ENCODE measurements at regions not wholly inside any gene's neighbourhood (a gene's known extent, or its start where the extent isn't known, plus 50 kb on each side); places are given as distances from the start of the nearest gene placed in this dataset.
"Not testable (repeated sequence)": the region's sequence is repeated elsewhere in the genome, so short reads cannot be mapped to it uniquely, and the experiment has no call there.

DNA sequence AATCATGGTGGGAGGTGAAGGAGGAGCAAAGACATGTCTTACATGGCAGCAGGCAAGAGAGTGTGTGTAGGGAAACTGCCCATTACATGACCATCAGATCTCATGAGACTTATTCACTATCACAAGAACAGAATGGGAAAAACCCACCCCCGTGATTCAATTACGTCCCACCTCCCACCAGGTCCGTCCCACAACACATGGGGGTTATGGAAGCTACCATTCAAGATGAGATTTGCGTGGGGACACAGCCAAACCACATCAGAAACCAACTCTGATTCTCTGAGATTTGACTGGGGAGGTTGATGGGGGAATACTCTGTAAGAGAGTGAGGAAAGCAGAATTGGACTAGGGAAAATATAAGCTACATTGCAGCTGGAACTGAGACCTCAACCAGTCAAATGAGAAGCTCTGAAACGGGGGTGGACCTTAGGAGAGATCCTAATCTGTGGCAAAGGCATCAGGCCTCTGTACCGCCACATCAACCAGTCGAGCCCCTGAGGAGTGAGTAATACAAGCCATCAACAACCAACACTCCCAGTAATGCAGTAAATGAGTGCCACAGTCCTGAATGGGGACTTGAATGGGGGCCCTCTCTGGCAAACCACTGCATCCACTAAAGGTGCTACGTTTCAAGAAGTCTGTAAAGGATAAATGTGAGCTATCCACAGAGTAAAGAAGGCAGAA is 207.9 kb upstream of the GADL1 start:
- no peak for DNase-seq

DNA sequence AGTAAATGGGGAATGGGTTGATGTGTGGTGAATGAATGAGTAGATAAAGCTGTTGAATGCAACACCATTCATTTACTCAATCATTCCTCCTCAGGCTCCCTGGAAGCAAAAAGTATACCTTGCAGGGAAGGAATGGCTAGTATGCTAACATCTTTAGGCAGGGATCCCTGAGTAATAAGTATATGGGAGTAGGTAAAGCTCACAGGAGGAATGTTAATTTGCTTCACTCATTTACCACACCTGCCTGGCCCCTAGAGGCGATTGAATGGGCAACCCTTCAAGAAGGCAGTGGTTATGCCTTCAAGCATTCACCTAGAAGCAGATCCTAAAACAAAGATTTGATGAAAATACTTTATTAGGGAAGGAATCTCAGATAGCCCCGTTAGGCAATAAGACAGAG is 208.7 kb upstream of the GADL1 start:
- no peak for DNase-seq

DNA sequence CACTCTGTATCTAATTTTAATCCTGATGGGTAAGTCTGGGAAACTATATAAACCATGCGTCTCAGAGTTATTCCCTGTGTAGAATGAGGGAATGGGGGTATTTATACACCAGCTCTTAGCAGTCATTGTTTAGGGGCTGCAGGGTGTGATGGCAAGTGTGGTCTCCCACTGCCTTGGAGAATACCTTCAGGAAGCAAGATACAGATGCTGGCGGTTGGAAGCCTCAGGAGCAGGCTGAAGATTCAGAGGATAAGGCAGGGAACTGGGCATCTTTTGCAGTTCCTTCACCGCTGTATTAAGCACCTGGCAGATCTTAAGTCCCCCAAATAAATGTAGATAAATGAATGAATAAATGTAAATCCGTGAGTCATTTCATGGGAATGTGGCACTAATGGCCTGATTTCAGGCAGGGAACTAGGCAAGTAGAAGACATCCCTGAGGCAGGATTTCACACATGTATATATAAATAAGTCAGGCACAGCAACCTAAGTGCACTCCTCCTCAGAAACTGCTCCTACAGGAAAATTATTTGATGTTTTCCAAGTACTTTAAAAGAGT is 209.2 kb upstream of the GADL1 start:
- DNase-seq: no peak

DNA sequence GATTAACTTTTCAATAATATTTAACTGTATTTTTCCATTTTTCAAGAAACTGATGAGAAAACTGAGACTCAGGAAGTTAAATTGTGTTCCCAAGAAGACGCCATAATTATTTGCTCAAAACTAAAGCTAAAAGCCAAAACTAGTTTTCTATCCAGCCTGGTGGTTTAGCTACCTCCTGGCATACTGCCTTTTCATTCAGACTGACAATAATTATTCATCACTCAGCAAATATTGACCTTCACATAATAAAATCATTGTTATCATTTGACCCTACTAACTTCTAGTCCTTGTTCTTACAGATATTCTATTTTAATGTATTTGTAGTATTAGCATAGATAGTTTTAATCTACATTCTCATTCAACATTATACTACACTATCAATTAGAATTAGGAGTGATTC is 210.6 kb upstream of the GADL1 start:
- no peak for DNase-seq

DNA sequence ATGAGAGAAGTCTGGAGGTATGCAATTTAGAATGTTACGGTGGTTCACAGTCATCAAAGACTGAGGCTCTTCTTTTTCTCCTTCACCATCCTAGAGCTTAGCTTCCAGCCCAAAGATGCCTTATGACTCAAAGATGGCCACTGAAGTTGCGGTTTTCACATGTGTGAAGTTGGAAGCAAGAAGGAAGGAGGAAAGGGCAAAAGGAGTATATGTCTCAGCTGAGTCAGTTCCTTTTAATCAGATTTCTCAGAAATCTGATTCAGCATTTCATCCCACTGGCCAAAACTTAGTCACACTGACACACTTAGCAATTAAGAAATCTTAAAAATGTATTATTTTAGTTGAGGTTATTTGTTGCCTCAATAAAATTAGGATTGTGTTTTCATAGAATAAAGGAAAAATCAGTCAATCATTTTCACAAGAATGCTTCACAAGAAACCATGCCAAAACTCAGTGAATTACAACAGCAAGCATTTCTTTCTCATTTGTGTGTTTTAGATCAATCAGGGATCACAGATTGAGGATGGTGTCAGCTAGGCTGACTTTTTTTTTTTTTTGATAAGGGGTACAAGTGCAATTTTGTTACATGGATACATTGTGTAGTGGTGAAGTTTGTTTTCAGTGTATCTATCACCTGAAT is 211.1 kb upstream of the GADL1 start:
- DNase-seq: no peak

DNA sequence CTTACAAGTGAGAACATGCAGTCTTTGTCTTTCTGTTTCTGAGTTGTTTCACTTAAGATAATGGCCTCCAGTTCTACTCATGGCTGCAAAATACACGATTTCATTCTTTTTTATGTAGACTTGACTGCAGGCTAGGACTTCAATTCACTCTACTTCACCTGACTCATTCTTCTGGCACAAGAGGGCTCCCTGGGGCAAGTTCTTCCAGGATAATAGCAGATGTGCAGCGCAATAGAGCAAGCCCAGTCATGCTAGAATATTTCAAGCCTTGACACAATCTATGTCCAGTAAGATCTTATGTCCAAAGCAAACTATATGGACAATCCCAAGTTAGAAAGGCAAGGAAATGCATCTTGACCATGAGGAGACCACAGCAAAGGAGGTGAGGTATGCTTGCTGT is 211.7 kb upstream of the GADL1 start:
- no peak for DNase-seq

DNA sequence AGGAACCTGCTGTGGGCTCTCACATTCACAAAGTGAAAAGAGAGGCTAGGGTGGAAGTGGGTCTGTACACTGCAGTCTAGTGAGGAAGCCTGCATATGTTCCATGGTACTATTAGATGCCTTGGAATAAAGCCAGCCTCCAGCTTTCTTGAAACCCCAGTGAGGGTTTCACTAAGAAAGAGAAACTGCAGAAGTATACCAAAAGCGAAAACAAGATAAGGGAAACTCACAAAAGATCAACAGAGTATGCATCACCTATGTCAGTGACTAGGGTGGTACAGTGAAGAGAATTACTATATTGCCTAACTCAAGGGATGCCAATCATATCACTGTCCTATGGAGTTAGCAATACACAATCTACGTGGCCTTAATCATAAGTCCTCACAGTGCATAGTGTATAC is 212.5 kb upstream of the GADL1 start:
- no peak for DNase-seq

DNA sequence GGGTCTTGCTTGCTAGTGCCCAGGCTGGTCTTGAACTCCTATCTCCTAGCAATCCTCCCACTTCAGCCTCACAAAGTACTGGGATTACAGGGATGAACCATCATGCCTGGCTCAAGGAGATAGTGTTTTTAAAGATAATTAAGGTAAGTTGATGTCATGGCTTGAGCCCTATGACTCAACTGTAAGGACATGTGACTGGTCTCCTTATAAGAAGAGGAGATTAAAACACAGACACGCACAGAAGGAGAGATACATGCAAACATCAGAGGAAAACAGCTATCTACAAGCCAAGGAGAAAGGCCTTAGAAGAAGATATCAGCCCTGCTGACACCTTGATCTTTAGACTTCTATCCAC is 220.4 kb upstream of the GADL1 start:
- DNase-seq: no peak

DNA sequence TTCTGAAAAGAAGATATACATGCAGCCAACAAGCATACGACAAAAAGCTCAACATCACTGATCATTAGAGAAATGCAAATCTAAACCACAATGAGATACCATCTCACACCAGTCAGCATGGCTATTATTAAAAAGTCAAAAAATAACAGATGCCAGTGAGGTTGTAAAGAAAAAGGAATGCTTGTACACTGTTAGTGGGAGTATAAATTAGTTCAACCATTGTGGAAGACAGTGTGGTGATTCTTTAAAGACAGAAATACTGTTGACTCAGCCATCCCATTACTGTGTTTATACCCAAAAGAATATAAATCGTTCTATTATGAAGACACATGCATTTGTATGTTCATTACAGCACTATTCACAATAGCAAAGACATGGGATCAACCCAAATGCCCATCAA is 221.1 kb upstream of the GADL1 start:
- DNase-seq: not testable (repeated sequence)

DNA sequence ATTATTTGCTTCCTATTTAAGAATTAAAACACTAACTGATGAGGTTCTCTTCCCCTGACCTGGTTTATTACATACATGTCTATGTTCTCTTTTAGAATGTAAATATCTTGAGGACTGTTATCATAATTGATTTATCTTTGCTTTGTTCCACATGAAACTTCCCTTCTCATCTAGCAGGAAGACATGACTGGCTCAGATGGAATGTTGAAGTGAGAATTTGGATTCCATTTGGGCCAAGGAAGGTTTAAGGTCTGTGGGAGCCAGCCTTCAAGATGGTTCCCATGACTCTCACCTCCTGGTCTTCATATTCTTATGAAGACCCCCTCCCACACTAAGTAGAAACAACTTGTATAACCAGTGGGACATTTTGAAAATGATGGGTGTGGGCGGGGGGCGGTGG is 222.2 kb upstream of the GADL1 start:
- no peak for DNase-seq

DNA sequence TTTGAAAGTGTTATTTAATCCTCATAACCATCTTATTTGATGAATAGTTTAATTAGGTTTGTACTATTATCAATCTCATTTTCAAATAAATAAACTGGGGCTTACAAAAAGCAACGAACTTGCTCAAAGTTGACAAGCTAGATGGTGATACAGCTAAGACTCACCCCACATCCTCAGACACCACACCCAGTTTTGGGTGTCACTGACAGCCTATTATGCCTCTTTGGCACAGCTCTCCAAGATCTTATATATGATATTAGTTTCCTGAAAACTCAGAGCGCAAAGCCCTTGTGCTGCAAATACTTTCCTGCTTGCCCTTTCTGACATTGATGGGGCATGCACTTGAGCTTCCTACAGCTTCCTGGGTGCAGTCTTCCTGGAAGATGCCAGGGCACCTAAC is 223.4 kb upstream of the GADL1 start:
- no peak for DNase-seq

DNA sequence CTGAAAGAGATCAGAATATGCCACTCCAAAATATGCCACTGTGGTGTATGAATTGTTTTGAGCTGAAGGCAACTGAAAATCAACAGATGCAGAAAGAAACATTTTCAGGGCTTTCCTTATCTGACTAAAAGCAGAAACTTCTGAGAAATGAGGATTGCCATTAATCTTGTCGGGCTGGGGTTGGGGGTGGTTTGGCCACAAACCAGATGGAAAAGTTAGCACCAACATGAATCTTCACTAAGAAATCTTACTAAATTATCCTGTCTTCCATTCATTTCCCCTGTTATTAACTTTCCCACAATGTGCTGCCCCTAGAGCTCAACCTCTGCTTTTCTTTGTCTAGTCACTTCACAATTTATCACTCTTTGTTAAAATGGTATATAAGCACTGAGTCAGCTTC is 229.9 kb upstream of the GADL1 start:
- DNase-seq: no peak

DNA sequence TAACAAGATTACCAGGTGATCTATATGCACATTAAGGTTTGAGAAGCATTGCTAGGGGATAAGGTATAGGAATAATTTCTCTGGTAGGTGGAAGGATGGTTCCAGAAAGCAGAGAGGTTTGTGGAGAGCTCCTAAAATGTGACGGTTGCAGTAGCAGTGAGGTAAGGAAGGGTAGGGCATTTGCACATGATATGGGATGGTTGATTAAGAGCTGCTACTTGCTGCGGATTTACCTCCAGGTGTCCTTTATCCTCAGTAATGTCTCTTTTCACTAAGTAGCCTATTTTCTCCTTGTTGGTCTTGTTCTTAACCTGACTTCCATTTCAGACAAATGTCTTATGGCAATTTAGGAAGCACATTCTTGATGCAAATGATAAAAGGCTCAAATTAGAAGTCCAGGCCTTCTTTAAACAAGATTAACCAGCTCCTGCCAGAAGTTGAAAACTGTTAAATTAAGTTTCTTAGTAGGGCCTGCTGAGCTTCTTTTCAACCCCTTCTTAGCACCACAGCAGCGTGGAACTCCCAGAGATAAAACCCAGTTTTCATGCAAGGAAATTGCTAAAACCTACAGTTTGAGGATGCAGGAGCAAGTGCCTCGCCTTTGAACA is 231.1 kb upstream of the GADL1 start:
- no peak for DNase-seq

DNA sequence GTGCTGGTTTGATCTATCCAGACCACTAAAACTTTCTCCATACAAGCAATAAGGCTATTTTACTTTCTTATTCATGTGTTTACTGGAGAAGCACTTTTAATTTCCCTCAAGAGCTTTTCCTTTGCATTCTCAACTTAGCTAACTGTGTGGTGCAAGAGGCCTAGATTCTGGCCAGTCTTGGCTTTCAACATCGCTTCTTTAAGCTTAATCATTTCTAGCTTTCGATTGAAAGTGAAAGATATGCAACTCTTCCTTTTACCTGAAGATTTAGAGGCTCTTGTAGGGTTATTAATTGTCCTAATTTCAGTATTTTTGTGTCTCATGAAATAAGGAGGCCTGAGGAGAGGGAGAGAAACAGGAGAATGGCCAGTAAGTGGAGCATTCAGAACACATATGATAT is 234.8 kb upstream of the GADL1 start:
- no peak for DNase-seq

DNA sequence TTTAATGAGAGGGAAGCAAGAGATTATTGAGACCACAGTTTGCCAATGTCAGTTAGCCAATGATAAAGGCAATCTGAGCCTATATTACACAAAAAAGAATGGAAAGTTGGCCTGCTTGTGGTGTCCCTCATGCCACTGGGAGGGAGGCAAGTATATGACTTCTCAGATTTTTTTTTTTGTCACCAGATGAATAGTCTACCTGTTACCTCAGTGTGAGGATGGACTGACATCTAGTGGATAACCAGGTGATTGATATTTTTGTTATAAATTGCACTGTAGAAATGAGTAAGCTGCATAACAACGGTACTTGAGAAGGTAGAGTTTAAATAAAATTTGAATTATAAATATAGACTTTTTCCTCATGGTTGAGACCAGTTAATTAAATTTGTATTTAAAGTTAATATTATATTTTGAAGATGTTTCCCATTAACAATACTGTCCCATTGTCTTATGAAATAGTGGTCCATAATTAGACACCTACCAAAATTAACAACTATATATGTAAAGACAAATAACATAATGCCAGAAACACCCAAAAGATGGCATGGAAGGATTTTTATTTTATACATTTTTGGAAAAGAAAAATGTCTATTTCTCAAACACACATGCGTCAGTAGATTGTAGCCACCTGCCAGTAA is 237.8 kb upstream of the GADL1 start:
- no peak for DNase-seq

DNA sequence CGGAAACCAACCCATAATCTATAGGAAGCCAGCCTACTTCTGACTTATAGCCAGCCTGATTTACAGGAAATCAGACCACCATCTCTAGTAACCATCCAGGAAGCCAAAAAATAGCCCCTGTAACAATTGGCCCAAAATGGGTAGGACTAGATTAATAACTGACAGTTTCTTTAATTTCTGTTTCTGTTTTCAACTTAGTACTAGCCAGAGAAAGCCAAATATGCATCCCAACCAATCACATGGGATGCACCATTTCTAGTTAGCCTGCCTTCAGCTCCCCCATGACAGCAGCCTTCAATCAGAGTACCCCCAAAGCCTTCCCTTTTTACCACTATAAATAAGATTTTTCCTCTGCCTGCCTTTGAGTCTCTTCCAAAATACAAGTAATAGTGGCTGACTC is 239.1 kb upstream of the GADL1 start:
- no peak for DNase-seq

DNA sequence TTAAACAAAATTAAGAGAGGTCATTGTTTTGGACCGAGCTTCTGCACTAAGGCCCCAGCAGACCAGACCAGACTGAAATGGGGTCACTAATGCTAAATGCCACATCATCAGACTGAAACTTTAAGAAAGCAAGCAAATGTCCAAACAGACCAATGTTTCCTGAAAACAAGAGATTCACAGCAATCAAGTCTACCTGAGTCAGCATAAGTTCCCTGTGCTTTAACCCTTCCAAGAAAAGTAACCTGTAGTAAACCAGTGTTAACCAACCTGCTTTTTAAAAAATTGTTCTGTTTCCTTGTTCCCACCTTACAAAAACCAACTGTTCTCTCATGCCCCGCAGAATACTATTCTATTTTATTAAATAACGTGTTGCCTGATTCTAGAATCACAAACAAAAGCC is 241.1 kb upstream of the GADL1 start:
- DNase-seq: no peak

DNA sequence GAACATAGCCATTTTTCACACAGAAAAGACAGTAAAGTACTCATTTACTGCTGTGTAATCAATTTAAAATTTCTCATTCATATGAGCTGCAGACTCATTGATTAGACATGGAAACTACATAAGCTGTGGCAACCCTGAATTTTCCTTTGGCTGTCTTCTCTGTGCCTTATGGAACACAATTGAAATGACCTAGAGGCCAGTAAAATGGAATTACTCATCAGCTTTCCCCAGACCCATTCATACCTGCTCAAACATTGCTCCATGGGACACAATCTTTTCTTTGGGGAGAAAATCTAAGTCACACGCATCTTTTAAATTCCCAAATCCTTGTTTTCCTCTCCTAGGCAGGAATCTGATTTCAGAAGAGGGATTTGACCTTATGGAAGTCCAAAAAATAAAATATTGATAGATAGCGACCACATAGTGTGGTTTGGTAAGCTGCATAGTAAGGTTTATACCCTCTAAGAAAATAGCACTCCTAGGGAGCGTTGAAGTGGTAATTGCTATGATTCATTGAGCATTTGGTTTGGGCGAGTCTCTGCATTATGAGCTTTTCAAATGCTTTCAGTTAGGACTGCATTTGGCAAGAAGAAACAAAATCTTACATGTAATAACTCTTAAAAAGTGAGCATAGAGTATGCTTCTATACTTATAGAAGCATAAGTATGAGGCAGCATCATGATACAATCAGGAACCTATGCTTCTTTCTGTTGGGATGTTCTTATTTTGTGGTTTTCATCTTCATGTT is 243.4 kb upstream of the GADL1 start:
- no peak for DNase-seq

DNA sequence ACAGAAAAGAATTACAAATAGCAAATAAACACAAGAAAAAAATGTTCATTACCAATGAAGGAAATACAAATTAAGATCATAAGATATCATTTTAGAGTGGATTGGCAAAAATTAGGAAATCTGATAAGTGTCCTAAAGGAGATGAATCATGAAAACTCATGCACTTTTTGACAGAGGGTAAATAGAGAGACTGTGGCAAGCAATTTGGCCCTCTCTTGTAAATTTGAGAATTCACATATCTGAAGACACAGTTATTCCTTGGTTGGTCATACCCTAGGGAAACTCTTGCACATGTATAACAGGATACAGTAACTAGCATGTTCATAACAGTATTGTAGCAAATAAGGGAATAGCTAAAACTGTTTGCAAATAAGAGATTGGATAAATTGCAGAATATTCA is 246.0 kb upstream of the GADL1 start:
- DNase-seq: no peak

DNA sequence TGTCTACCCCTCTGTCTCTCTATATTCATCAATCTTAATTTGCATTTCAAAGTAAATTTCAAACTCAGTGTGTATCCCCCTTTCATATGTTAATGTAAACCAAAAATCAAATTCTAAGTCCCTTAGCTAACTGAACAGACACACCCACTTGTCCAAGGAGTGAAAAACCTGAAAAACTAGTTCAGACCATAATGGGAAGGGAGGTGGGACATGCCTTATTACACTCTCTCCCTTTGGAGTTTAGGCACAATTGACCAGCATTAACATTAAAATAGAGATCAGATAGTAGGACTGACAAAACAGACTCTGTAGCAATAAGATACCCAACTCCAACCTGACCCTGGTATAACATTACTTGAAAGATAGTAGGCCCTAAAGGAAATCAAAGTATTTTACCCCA is 247.7 kb upstream of the GADL1 start:
- DNase-seq: no peak

DNA sequence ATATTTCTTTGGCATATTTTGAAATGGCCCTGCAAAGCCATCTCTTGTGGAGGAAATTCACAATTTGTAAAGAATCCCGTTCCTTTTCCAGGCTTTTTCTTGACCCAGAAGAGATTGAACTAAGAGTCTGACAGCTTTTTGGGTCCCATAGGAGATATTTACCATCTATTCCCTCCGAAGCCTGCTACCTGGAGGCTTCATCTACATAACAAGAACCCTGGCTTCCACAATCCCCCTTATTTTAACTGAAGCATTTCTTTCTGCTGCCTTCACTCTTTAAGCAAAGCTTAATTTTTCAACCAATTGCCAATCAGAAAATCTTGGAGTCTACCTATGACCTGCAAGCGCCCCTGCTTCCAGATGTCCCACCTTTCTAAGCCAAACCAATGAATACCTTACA is 248.1 kb upstream of the GADL1 start:
- no peak for DNase-seq

DNA sequence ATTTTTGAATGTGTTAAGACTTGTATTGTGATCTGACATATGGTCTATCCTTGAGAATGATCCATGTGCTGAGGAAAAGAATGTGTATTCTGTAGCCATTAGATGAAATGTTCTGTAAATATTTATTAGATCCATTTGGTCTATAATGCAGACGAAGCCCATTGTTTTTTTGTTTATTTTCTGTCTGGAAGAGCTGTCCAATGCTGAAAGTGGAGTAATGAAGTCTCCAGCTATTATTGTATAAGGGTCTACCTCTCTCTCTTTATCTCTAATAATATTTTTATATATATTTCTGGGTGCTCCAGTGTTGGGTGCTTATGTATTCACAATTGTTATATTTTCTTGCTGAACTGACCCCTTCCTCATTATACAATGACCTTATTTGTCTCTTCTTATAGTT is 250.6 kb upstream of the GADL1 start:
- DNase-seq: no peak

DNA sequence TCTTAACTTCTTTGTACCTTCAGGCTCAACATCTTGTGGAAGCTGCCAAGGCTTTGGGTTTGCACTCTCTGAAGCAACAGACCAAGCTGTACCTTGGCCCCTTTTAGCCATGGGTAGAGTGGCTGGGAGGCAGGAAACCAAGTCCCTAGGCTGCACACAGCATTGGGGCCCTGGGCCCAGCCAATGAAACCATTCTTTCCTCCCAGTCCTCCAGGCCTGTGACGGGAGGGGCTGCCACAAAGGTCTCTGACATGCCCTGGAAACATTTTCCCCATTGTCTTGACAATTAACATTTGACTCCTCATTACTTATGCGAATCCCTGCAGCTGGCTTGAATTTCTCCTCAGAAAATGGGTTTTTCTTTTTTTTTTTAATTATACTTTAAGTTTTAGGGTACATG is 253.1 kb upstream of the GADL1 start:
- DNase-seq: no peak
